HFF-Myc (cell line): ENCODE measurements at regions not wholly inside any gene's neighbourhood (a gene's known extent, or its start where the extent isn't known, plus 50 kb on each side); places are given as distances from the start of the nearest gene placed in this dataset.
"Not testable (repeated sequence)": the region's sequence is repeated elsewhere in the genome, so short reads cannot be mapped to it uniquely, and the experiment has no call there.

Experiments used
- DNase-seq: peaks from one replicate; pipeline ENCODE4 v3.0.0-alpha.2; 2011; ENCODE audit warnings: low read depth; ENCODE audit errors: extremely low read depth
- H3K4me3 ChIP-seq: replicated peaks from 2 replicates; pipeline ENCODE4 v1.5.1; 2011; ENCODE audit warnings: low read depth, mild to moderate bottlenecking, control low read depth, low read length
- CTCF ChIP-seq: IDR thresholded peaks from 2 replicates; pipeline ENCODE4 v1.5.1; 2012; ENCODE audit warnings: mild to moderate bottlenecking, low read depth, low read length, control low read depth; ENCODE audit errors: missing control alignments

GRCh38 chr6:135622081-135622480 lies 124.5 kb upstream of the AHI1 start:
- DNase-seq: no peak
- TF ChIP-seq CTCF: no peak

GRCh38 chr6:135623979-135624378 lies 126.4 kb upstream of the AHI1 start:
- no peak overlapping the region for H3K4me3 ChIP-seq
- DNase-seq: no peak
- TF ChIP-seq CTCF: no peak

More at GRCh38 chr6:135622081-135622480, 124.5 kb upstream of the AHI1 start:
- H3K4me3 ChIP-seq: no peak overlapping the region

- H3K4me3 ChIP-seq: no peak overlapping the region
- no peak for DNase-seq
- TF ChIP-seq CTCF: no peak
Measured at GRCh38 chr6:135624402-135625295, 127.1 kb upstream of the AHI1 start.

- H3K4me3 ChIP-seq, DNase-seq: not testable (repeated sequence)
Measured at GRCh38 chr6:135626001-135626400, 128.5 kb upstream of the AHI1 start.

GRCh38 chr6:135627092-135627715 lies 129.7 kb upstream of the AHI1 start:
- no peak for TF ChIP-seq CTCF
- no peak overlapping the region for H3K4me3 ChIP-seq
- no peak for DNase-seq

- DNase-seq: no peak
- no peak overlapping the region for H3K4me3 ChIP-seq
- TF ChIP-seq CTCF: no peak
Measured at GRCh38 chr6:135630789-135631376, 133.3 kb upstream of the AHI1 start.

GRCh38 chr6:135631821-135632220 lies 134.3 kb upstream of the AHI1 start:
- DNase-seq: no peak
- H3K4me3 ChIP-seq: no peak overlapping the region
- TF ChIP-seq CTCF: no peak
